Uterus (tissue), 3 donors: ENCODE measurements at regions not wholly inside any gene's neighbourhood (a gene's known extent, or its start where the extent isn't known, plus 50 kb on each side); places are given as distances from the start of the nearest gene placed in this dataset.
"Not testable (repeated sequence)": the region's sequence is repeated elsewhere in the genome, so short reads cannot be mapped to it uniquely, and the experiment has no call there.

ENCODE experiments used
- DNase-seq, 2 donors: peaks; one replicate each; pipeline ENCODE4 v3.0.0-alpha.2; 2019 to 2020
- H3K27ac ChIP-seq, 2 donors: fragments of 200-600 bp; sonication (generic); 1 replicate in 1 of 2; 2 replicates in 1 of 2; pipeline ENCODE4 v1.5.1; 2016 to 2018
- H3K27me3 ChIP-seq, 2 donors: fragments of 200-600 bp; sonication (generic); one replicate each; pipeline ENCODE4 v1.5.1; 2018 to 2019; ENCODE audit warnings: control low read depth in 1 of 2
- H3K36me3 ChIP-seq, 2 donors: fragments of 200-600 bp; sonication (generic); one replicate each; pipeline ENCODE4 v1.5.1; 2019; ENCODE audit warnings: control low read depth in 1 of 2
- H3K4me1 ChIP-seq, 2 donors: fragments of 200-600 bp; sonication (generic); one replicate each; pipeline ENCODE4 v1.5.1; 2018 to 2019; ENCODE audit warnings: control low read depth in 1 of 2
- H3K4me3 ChIP-seq, 2 donors: fragments of 200-600 bp; sonication (generic); 1 replicate in 1 of 2; 2 replicates in 1 of 2; pipeline ENCODE4 v1.5.1; 2018 to 2019; ENCODE audit warnings: mild to moderate bottlenecking in 1 of 2
- H3K9me3 ChIP-seq, 2 donors: fragments of 200-600 bp; sonication (generic); one replicate each; pipeline ENCODE4 v1.5.1; 2019; ENCODE audit warnings: control low read depth in 1 of 2
- CTCF ChIP-seq, 4 experiments: fragments of 200-600 bp in 2 of 4; fragments of 450-650 bp in 2 of 4; sonication (generic) in 2 of 4; IDR thresholded peaks; one replicate each; pipeline ENCODE4 v1.5.1; 2016 to 2019; ENCODE audit warnings: antibody characterized with exemption in 4 of 4, mild to moderate bottlenecking in 2 of 4, moderate library complexity in 1 of 4
- POLR2A ChIP-seq, 2 donors: fragments of 450-650 bp; IDR thresholded peaks; one replicate each; pipeline ENCODE4 v1.6.1; 2016; ENCODE audit warnings: antibody characterized with exemption in 2 of 2, mild to moderate bottlenecking in 1 of 2, moderate library complexity in 1 of 2
- intact Hi-C: fragments of 100-400 bp; cut with DNase I; formaldehyde crosslinking; loops from one replicate; pipeline ENCODE4 v1.15.1; 2023; ENCODE audit warnings: low total_unique reads
- donor health status: DM: yes; HTN: yes; CAD: no.

- intact Hi-C loops, DNase-seq, H3K4me1 ChIP-seq, H3K27me3 ChIP-seq, H3K27ac ChIP-seq, H3K4me3 ChIP-seq, H3K9me3 ChIP-seq, H3K36me3 ChIP-seq: not testable (repeated sequence)
Observed at GRCh38 chr15:77930907-77931306, 146.6 kb downstream of the TBC1D2B start.

GRCh38 chr15:77930490-77930889 is 147.0 kb downstream of the TBC1D2B start:
- H3K9me3 ChIP-seq, intact Hi-C loops, DNase-seq, H3K27ac ChIP-seq, H3K36me3 ChIP-seq, H3K27me3 ChIP-seq, H3K4me1 ChIP-seq, H3K4me3 ChIP-seq: not testable (repeated sequence)

- H3K36me3 ChIP-seq, H3K4me3 ChIP-seq, H3K27me3 ChIP-seq, DNase-seq, intact Hi-C loops, H3K9me3 ChIP-seq, H3K4me1 ChIP-seq, H3K27ac ChIP-seq: not testable (repeated sequence)
Observed at GRCh38 chr15:77926789-77927188, 150.7 kb downstream of the TBC1D2B start.

GRCh38 chr15:77926296-77926695 is 151.2 kb downstream of the TBC1D2B start:
- DNase-seq, H3K9me3 ChIP-seq, intact Hi-C loops, H3K4me1 ChIP-seq, H3K27me3 ChIP-seq, H3K27ac ChIP-seq, H3K36me3 ChIP-seq, H3K4me3 ChIP-seq: not testable (repeated sequence)

GRCh38 chr15:77925101-77925500 is 152.4 kb downstream of the TBC1D2B start:
- DNase-seq, intact Hi-C loops: not testable (repeated sequence)

GRCh38 chr15:77921664-77922063 is 155.8 kb downstream of the TBC1D2B start:
- no peaks in the 10 kb centered on the region for H3K4me1 ChIP-seq
- TF ChIP-seq CTCF (IDR thresholded peaks at IDR 0.05) (no peak), POLR2A (IDR thresholded peaks at IDR 0.05) (no peak)
- no peaks in the 10 kb centered on the region for H3K9me3 ChIP-seq
- intact Hi-C loops, result no loop called here
- no peaks in the 10 kb centered on the region for H3K27me3 ChIP-seq
- DNase-seq, result no peak
- no peak overlapping the region for H3K4me3 ChIP-seq
- no peaks in the 10 kb centered on the region for H3K36me3 ChIP-seq
- H3K27ac ChIP-seq, result no peak overlapping the region

More at GRCh38 chr15:77925101-77925500, 152.4 kb downstream of the TBC1D2B start:
- H3K4me1 ChIP-seq, H3K27me3 ChIP-seq, H3K36me3 ChIP-seq, H3K4me3 ChIP-seq, H3K9me3 ChIP-seq, H3K27ac ChIP-seq: not testable (repeated sequence)

GRCh38 chr15:77916966-77917635 is 160.4 kb downstream of the TBC1D2B start:
- H3K4me3 ChIP-seq, H3K27me3 ChIP-seq, H3K27ac ChIP-seq, H3K9me3 ChIP-seq, intact Hi-C loops, H3K36me3 ChIP-seq, H3K4me1 ChIP-seq, DNase-seq: not testable (repeated sequence)

- intact Hi-C loops, H3K9me3 ChIP-seq, H3K4me3 ChIP-seq, H3K27me3 ChIP-seq, H3K27ac ChIP-seq, H3K4me1 ChIP-seq, DNase-seq, H3K36me3 ChIP-seq: not testable (repeated sequence)
Observed at GRCh38 chr15:77915961-77916330, 161.6 kb downstream of the TBC1D2B start.

GRCh38 chr15:77915261-77915960 is 162.1 kb downstream of the TBC1D2B start:
- Histone ChIP-seq H3K9me3 (no peaks in the 10 kb centered on the region), H3K36me3 (no peaks in the 10 kb centered on the region), H3K4me3 (no peak overlapping the region), H3K27me3 (no peaks in the 10 kb centered on the region), H3K4me1 (no peaks in the 10 kb centered on the region), H3K27ac (no peak overlapping the region)
- no peak for DNase-seq
- TF ChIP-seq POLR2A (IDR thresholded peaks at IDR 0.05), result no peak
- intact Hi-C loops, result no loop called here

- H3K4me3 ChIP-seq, H3K36me3 ChIP-seq, H3K4me1 ChIP-seq, H3K27me3 ChIP-seq, DNase-seq, H3K27ac ChIP-seq, H3K9me3 ChIP-seq, intact Hi-C loops: not testable (repeated sequence)
Observed at GRCh38 chr15:77914531-77914930, 163.0 kb downstream of the TBC1D2B start.
